ENCODE measurements at regions not wholly inside any gene's neighbourhood (a gene's known extent, or its start where the extent isn't known, plus 50 kb on each side); places are given as distances from the start of the nearest gene placed in this dataset.

GRCh38 chr20:60899320-60899719 is 352.7 kb upstream of the CDH4 start:
- Histone ChIP-seq H3K36me3 (no peaks in the 10 kb centered on the region), H3K9me3 (ENCODE audit: low read depth) (no peaks in the 10 kb centered on the region), H3K27ac (no peak overlapping the region), H2AFZ (replicated peaks) (no peak overlapping the region), H3K9ac (no peak overlapping the region), H3K4me3 (no peak overlapping the region), H3K79me2 (ENCODE audit: low read depth) (no peaks in the 10 kb centered on the region), H3F3A (ENCODE audit: low read depth) (peaks cover 8% of the 10 kb centered on the region), H4K20me1 (ENCODE audit: low read depth) (no peaks in the 10 kb centered on the region), H3K4me1 (peaks cover 23% of the 10 kb centered on the region), H3K27me3 (no peaks in the 10 kb centered on the region), H3K4me2 (no peak overlapping the region)
- Mint-ChIP-seq H3K36me3 (no peaks in the 10 kb centered on the region), H3K27me3 (ENCODE audit: insufficient read depth, low read depth) (peaks cover 3% of the 10 kb centered on the region), H3K27ac (no peak overlapping the region), H3K4me1 (peaks cover 24% of the 10 kb centered on the region), H3K9me3 (peaks cover 7% of the 10 kb centered on the region), H3K4me3 (peak overlapping the region; percentile 31)
- no peak for DNase-seq (ENCODE audit: low spot score)
- no peak for TF ChIP-seq CTCF (IDR thresholded peaks at IDR 0.05)
- no peak for TF ChIP-seq EZH2phosphoT487 (IDR thresholded peaks at IDR 0.05)
- no peak for TF ChIP-seq EZH2 (IDR thresholded peaks at IDR 0.05)

GRCh38 chr20:60900618-60901017 is 351.4 kb upstream of the CDH4 start:
- H3K4me3 Mint-ChIP-seq, result no peak overlapping the region
- H3K27ac Mint-ChIP-seq, result no peak overlapping the region
- H3K9me3 Mint-ChIP-seq, result peaks cover 7% of the 10 kb centered on the region

GRCh38 chr20:60901831-60902230 is 350.2 kb upstream of the CDH4 start:
- DNase-seq (ENCODE audit: low spot score), result no peak
- Mint-ChIP-seq H3K4me3 (no peak overlapping the region), H3K9me3 (peaks cover 7% of the 10 kb centered on the region), H3K27me3 (ENCODE audit: insufficient read depth, low read depth) (peaks cover 3% of the 10 kb centered on the region), H3K4me1 (peaks cover 22% of the 10 kb centered on the region), H3K27ac (no peak overlapping the region), H3K36me3 (no peaks in the 10 kb centered on the region)
- Histone ChIP-seq H3K27ac (no peak overlapping the region), H3K4me1 (peaks cover 16% of the 10 kb centered on the region), H3K9ac (no peak overlapping the region), H3K27me3 (no peaks in the 10 kb centered on the region), H4K20me1 (ENCODE audit: low read depth) (no peaks in the 10 kb centered on the region), H3K36me3 (no peaks in the 10 kb centered on the region), H3K79me2 (ENCODE audit: low read depth) (no peaks in the 10 kb centered on the region), H3K4me2 (no peak overlapping the region), H3K4me3 (no peak overlapping the region), H3F3A (ENCODE audit: low read depth) (peaks cover 8% of the 10 kb centered on the region), H3K9me3 (ENCODE audit: low read depth) (no peaks in the 10 kb centered on the region), H2AFZ (replicated peaks) (no peak overlapping the region)
- TF ChIP-seq CTCF (IDR thresholded peaks at IDR 0.05), result no peak

More at GRCh38 chr20:60900618-60901017, 351.4 kb upstream of the CDH4 start:
- Histone ChIP-seq H3K9me3 (ENCODE audit: low read depth) (no peaks in the 10 kb centered on the region), H3K79me2 (ENCODE audit: low read depth) (no peaks in the 10 kb centered on the region), H3K27me3 (no peaks in the 10 kb centered on the region), H3F3A (ENCODE audit: low read depth) (peaks cover 8% of the 10 kb centered on the region), H4K20me1 (ENCODE audit: low read depth) (no peaks in the 10 kb centered on the region), H3K9ac (no peak overlapping the region), H3K4me3 (no peak overlapping the region), H2AFZ (replicated peaks) (no peak overlapping the region), H3K4me1 (peaks cover 23% of the 10 kb centered on the region), H3K36me3 (no peaks in the 10 kb centered on the region), H3K27ac (no peak overlapping the region), H3K4me2 (no peak overlapping the region)
- no peak for DNase-seq (ENCODE audit: low spot score)
- peaks cover 3% of the 10 kb centered on the region for H3K27me3 Mint-ChIP-seq (ENCODE audit: insufficient read depth, low read depth)
- peaks cover 24% of the 10 kb centered on the region for H3K4me1 Mint-ChIP-seq
- H3K36me3 Mint-ChIP-seq, result no peaks in the 10 kb centered on the region
- TF ChIP-seq CTCF (IDR thresholded peaks at IDR 0.05) (no peak), EZH2 (IDR thresholded peaks at IDR 0.05) (no peak), EZH2phosphoT487 (IDR thresholded peaks at IDR 0.05) (no peak)
